NT2/D1 (cell line): ENCODE measurements at regions not wholly inside any gene's neighbourhood (a gene's known extent, or its start where the extent isn't known, plus 50 kb on each side); places are given as distances from the start of the nearest gene placed in this dataset.

Source experiments
- SUZ12 ChIP-seq: IDR thresholded peaks from 2 replicates; pipeline ENCODE4 v1.6.1; 2011; ENCODE audit not compliant: insufficient read length, insufficient read depth; ENCODE audit errors: extremely low read depth
- YY1 ChIP-seq: IDR thresholded peaks from 2 replicates; pipeline ENCODE4 v1.6.1; 2011; ENCODE audit not compliant: insufficient read length, insufficient read depth

DNA sequence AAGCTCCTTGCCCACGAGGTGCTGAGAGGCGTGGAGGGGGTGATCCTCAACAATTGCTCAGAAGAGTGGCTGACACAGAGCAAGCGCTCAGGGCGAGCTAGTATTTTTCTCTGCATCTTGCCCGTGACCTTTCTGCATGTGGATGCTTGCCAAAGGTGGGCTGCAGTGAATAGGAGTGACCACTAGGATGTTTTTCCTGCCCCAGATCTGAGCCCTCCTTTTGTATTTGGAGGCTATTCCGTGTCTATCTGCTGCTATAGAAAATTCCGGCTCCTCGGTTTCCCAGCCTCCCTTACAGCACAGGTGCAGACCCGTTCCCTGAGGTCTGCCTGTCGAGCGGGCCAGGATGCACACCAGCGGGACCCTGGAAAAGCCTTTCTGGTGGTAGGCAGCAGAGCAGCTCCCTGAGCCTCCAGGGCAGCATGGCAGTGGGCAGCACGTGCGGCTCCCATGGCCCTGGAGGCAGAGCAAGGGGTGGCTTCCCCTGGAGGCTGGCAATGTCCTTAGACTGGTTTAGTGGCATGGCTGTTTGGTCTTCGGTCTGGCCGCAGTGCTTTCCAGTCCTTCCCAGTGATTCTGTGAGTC lies 145.1 kb upstream of the PCBD1 start:
- TF ChIP-seq SUZ12 (no peak), YY1 (no peak)
